ENCODE measurements at regions not wholly inside any gene's neighbourhood (a gene's known extent, or its start where the extent isn't known, plus 50 kb on each side); places are given as distances from the start of the nearest gene placed in this dataset.

DNA sequence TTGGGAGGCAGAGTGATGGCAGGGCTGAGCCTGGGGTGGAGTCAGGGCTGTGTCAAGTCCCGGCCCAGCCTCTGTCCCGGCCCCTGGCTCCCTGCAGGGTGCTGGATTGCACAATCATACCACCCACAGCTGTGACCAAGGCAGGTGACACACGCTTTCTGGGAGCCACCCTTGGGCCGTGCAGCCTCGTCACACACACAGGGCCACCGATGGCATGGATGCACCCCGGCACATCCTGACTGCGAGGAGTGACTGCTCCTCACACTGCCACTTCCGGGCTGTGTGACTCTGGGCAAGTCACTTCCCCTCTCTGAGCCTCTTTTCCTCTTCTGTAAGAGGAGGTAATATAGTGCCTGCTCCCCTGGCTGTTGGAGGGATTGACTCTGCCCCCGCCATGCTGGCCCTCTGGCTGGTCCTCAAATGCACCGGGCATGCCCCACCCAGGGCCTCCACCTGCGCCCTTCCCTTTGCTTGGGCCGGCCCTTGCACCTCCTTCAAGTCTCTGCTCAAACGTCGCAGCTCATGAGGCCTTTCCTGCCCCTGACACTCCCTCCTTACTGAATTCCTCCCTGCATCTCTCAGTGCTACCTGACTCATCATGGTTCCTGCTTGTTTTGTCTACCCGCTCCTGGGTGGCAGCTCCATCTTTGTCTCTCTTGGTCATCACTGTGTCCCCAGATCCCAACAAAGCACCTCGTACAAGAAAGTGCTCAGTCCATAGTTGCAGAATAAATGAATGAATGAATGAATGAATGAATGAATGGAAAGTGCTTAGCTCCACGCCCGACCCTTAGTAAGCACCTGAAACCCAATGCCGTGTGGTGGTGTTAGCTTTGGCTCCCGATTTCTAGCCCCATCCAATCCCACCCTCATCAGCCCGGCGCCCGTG, 93.5 kb downstream of the CEBPB start:
- FAIRE-seq, result peak; percentile 40
- WGBS (ENCODE audit: insufficient coverage, low coverage, missing lambda C conversion rate), result 61% methylated on average over 24 of the region's 24 CpGs
- Histone ChIP-seq H3K9me1 (ENCODE audit: control insufficient read depth, insufficient read depth, low read length) (peaks cover 3% of the 10 kb centered on the region), H3K4me1 (replicated peaks in 1 of 2; ENCODE audit: control insufficient read depth in 2 of 2, insufficient read depth in 2 of 2, low read length in 2 of 2) (peaks cover 28 to 44% of the 10 kb centered on the region in 2 experiments), H4K20me1 (replicated peaks; ENCODE audit: control insufficient read depth, insufficient read depth, low read length) (no peaks in the 10 kb centered on the region), H2AFZ (ENCODE audit: low read depth, low read length) (no peak overlapping the region), H3K4me3 (no peak overlapping the region), H3K4me2 (ENCODE audit: insufficient read depth, low read length) (no peak overlapping the region), H3K36me3 (ENCODE audit: control insufficient read depth, insufficient read depth, low read length) (no peaks in the 10 kb centered on the region; the same call in 2 of the 3 replicates), H3K27me3 (ENCODE audit: control insufficient read depth in 2 of 2, insufficient read depth in 2 of 2, low read length in 2 of 2) (no peaks in the 10 kb centered on the region; a peak in 1 of 5 replicates), H3K9ac (ENCODE audit: insufficient read depth in 1 of 2, low read depth in 2 of 2, low read length in 2 of 2) (peak overlapping the region in 1 of 2 experiments; percentile 69; a peak in 2 of 4 replicates), H3K9me3 (replicated peaks; ENCODE audit: control insufficient read depth, insufficient read depth, low read depth, low read length) (no peaks in the 10 kb centered on the region), H3K79me2 (ENCODE audit: control insufficient read depth, insufficient read depth, low read length) (no peaks in the 10 kb centered on the region), H3K27ac (ENCODE audit: extremely low read depth, low read depth, low read length) (no peak overlapping the region)
- intact Hi-C loops (cut with micrococcal nuclease), result no loop called here
- ChIA-PET CTCF (ENCODE audit: low intra/inter-chr PET ratio) (no interaction called here), POLR2A (interaction anchor here (0.5 to 1.6 kb wide), 6 partner anchors 9 to 144 kb away, joined by 3 to 9 read pairs (median 4); no protein-coding TSS in a partner anchor)
- peak in 3 of 4 experiments; percentile 50 to 55 (median 55) for DNase-seq (ENCODE audit: extremely low read depth in 1 of 4, low spot score in 3 of 4)
- no TSS peak for BruUV-seq (replicated peaks)
- ATAC-seq, result peak; percentile 11; the same call in 2 of the 3 replicates
- in situ Hi-C loops (cut with MboI), result no loop called here
- TF ChIP-seq HNRNPK (IDR thresholded peaks at IDR 0.05; ENCODE audit: low read depth, low read length, poor library complexity, severe bottlenecking) (no peak), EGR1 (conservative IDR thresholded peaks at IDR 0.05) (peak; percentile 38), SRSF9 (IDR thresholded peaks at IDR 0.05; ENCODE audit: borderline replicate concordance, low read depth, low read length) (no peak), CREM (IDR thresholded peaks at IDR 0.05; ENCODE audit: low read depth) (0 out of 2 replicates have a peak, but pooled peaks have one; percentile 5), CEBPG (CRISPR knock-in tag; IDR thresholded peaks at IDR 0.05) (peak; percentile 88), CEBPG (tag; conservative IDR thresholded peaks at IDR 0.05 in 1 of 2, IDR thresholded peaks at IDR 0.05 in 1 of 2) (peak; percentile 79 to 92), MTA2 (IDR thresholded peaks at IDR 0.05; ENCODE audit: low read depth) (no peak), RBBP5 (IDR thresholded peaks at IDR 0.05; ENCODE audit: borderline replicate concordance, insufficient read depth, low read length, poor library complexity, severe bottlenecking) (no peak), RBM22 (IDR thresholded peaks at IDR 0.05; ENCODE audit: low read depth, low read length, poor library complexity, severe bottlenecking) (no peak), ZNF24 (IDR thresholded peaks at IDR 0.05) (peak; percentile 96), MAZ (CRISPR knock-in tag; conservative IDR thresholded peaks at IDR 0.05 in 1 of 2, IDR thresholded peaks at IDR 0.05 in 1 of 2) (no peak), BCOR (IDR thresholded peaks at IDR 0.05) (peak; percentile 83), RBM25 (IDR thresholded peaks at IDR 0.05; ENCODE audit: low read depth, low read length, severe bottlenecking) (peak; percentile 51)
- TF ChIP-seq, protein P1, sequence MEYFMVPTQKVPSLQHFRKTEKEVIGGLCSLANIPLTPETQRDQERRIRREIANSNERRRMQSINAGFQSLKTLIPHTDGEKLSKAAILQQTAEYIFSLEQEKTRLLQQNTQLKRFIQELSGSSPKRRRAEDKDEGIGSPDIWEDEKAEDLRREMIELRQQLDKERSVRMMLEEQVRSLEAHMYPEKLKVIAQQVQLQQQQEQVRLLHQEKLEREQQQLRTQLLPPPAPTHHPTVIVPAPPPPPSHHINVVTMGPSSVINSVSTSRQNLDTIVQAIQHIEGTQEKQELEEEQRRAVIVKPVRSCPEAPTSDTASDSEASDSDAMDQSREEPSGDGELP (CRISPR knock-in tag; IDR thresholded peaks at IDR 0.05; ENCODE audit: borderline replicate concordance), result peak; percentile 83
- TF ChIP-seq, protein P2, sequence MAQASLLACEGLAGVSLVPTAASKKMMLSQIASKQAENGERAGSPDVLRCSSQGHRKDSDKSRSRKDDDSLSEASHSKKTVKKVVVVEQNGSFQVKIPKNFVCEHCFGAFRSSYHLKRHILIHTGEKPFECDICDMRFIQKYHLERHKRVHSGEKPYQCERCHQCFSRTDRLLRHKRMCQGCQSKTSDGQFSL (CRISPR knock-in tag; IDR thresholded peaks at IDR 0.05), result no peak
- TF ChIP-seq, protein P2 (tag; IDR thresholded peaks at IDR 0.05), result no peak

Measured in K562 (cell line).